G401 (cell line): ENCODE measurements at regions not wholly inside any gene's neighbourhood (a gene's known extent, or its start where the extent isn't known, plus 50 kb on each side); places are given as distances from the start of the nearest gene placed in this dataset.

Experiments
- DNase-seq: peaks from one replicate; pipeline ENCODE4 v3.0.0-alpha.2; 2015; ENCODE audit warnings: low spot score
- in situ Hi-C: cut with HindIII; loops from 2 replicates; pipeline ENCODE4 v1.10.0; 2016; ENCODE audit warnings: low sequenced_read_pairs, mixed read lengths

DNA sequence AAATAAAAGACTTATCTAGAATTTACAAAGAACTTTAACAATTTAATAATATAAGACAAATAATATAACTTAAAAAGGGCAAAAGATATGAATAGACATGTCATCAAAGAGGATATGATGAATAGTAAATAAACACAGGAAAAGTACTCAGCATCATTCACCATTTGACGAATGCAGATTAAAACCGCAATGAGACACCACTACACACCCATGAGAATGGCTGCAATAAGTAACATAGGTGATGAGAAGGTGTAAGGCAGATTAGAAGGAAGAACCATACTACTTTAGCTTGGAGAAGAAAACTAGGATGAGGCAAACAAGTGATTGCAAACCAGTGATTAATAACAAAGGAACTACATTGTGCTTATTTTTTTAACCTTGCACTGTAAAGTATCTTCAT lies 152.0 kb downstream of the CYRIA start:
- in situ Hi-C loops: no loop called here
- DNase-seq: no peak

DNA sequence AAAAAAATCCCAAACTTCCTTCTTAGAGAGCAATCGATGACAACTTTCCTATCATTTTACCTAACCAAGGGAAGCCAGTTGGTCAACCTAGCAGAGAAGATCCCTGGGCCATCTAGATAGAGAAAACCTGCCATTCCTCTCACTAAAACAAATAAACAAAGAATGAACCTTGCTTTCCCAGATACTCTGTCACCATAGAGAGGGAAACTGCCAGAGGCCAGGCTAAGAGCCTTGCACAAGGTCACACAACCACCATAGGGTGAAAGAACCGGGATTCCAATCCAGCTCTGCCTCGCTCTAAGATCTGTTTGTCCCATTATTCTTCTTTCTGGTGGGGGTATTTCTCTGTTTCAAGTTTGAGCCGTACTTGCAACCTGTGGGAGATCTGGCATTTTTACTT lies 154.6 kb downstream of the CYRIA start:
- no peak for DNase-seq
- in situ Hi-C loops: no loop called here

DNA sequence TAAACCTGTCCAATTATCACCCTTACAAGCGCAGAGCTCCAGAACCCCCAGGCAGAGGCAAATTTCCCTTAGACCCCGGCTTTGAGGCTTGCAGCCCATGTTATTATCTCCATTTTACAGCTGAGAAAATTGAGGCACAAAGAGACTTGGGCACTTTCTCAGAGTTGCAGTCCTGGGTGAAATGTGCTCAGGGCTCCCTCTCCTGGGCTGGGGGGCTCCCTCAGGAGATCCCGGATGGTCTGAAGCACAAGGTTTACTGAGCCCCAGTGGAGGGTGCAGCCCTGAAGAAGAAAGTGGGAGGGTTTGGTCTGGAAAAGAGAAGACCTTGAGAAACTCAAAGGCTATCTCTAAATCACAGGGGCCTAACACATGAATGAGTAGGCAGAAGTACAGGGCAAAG lies 156.6 kb downstream of the CYRIA start:
- in situ Hi-C loops: no loop called here
- no peak for DNase-seq

DNA sequence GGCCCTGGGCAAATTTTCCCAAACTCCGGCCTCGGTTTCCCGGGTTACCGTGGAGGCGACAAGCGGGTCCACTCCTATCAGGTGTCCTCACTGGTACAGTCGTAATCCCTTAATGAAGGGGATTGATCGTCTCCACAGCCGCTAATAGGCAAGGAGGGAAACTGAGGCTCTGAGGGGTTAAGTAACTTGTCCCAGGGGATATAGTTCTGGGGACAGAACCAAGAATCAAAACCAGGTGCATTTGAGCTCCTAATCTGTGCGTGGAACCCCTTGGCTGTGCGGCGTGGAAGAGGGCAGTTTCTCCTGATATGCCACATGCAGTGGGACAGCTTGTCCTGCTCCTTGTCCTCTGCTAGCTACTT lies 157.2 kb downstream of the CYRIA start:
- DNase-seq: no peak
- in situ Hi-C loops: no loop called here

DNA sequence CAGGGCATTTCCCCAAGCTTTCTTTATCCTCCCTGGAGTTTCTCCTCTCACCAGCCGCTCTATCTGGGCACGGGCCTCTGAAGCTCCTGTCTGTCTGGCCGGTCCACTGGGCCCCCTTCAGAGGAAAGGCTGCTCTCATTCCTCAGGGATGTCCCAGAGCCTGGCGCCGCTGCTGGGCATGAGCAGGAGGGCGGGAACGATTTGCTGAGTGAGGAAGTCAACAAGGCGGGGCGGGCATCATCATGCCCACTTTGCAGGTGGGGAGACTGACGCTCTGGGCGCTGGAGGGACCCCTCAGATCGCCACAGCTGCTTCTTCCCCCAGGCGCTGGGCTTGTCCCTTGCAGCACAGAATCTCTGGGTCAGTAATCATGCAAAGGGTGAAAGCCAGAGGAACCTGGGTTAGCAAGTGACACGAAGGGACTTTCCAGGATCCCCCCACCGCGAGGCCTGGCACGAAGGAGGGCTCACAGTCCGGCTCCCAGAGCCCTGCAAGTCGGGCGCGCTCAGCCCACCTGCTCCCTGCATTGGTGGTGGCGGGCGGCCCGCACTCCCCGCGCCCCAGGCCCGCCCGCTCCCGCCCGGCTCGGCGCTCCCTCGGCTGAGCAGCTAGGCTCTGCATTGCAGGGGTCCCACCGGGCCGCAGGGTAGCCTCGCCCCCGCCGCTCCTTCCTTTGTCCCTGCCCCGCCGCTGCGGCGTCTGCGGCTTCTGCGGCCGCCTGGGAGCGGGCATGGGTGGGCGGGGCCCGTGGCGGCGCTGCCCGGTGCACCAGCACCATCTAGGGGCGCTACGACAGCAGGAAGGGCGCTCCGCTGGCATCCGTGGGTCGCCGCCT lies 157.8 kb downstream of the CYRIA start:
- in situ Hi-C loops: no loop called here
- DNase-seq: peak; percentile 26

DNA sequence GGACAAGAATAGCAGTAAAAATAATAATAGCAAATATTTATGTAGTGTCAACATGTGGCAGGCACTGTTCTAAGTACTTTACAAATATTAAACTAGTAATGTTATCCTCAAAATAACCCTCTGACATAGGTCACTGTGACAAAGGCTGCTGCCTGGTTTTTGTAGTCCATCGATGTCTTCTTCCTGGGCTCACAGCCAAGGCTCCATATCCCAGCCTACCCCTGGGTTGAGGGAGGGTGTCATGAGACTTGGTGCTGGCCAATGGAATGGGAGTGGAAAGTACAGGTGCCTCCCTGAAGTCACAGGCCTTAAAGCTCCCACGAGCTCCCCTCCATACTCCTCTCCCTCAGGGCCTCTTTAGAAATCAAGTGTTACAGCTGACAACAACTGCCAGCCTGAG lies 159.3 kb downstream of the CYRIA start:
- in situ Hi-C loops: no loop called here
- DNase-seq: no peak

DNA sequence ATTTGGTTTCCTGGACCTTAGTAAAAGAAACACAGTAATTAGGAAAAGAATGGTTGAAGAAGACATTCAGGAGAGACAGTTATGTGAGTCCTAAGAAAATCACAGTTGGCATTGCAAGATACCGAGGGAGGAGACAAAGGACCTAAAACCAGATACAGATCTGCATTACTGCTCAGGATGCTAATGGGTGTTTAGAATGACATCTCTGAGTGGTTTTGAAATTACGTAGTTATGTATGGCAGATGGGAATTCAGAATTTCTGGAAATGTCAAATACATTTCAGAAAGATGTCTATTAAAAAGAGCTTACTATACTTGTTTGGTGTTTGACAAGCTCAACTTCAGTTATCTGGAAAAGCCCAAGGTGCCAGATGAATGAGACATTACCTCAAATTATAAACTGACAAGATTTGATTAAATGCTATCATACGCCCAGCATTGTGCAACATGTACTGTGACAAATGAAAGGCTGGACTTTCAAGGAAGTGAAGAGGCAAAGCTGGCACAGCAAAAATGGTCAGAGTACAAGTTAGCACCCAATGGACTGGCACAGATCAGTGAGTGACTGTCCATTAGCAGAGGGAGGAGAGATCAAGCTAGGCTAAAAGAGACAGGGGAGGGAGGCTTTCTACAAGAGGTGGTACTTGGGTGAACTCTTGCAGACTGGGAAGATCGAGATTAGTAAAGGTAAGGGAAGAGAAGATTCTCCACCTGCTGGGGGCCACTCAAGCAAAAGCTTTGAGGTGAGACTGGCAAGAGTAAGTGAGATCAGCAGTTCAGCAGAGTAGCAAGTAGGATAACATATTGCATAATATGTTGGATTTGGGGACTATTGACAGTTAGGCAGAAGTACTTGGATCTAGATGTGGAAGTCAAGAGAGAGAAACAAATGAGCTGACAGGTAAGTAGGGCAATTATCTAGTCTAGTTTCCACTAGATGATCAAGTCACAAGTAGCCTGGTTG lies 168.9 kb downstream of the CYRIA start:
- in situ Hi-C loops: no loop called here
- no peak for DNase-seq

DNA sequence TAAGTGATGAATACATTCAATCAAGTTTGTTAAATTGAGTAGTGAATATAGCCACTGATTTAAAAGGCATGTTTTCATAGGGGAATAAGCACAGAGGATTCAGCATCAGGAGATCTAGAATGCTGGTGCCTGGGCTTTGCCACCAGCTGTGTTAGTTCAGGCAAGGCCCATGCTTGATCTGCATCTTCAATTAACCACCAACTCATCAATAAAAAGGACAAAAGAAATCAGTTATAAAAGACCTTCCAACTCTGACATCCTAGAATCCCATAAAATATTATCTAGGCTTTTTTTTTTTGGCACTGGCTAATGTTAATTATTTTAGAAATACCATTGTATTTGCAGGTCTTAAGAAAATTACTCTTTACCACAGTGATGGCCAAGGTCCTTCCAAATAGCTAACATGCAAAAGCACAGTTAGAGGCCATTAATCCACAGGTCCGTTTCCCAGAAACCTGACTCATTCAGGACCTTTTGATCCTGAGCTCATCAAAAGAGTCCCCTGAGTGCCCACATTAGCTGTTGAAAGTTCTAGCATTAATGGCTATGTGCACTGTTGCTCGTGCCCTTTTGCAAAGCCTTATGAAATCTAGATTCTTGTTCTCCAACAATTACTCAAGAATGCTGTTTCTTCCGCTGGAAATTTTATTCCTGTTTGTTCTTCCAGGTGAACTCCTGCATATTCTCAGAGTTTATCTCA lies 170.0 kb downstream of the CYRIA start:
- DNase-seq: no peak
- in situ Hi-C loops: no loop called here

DNA sequence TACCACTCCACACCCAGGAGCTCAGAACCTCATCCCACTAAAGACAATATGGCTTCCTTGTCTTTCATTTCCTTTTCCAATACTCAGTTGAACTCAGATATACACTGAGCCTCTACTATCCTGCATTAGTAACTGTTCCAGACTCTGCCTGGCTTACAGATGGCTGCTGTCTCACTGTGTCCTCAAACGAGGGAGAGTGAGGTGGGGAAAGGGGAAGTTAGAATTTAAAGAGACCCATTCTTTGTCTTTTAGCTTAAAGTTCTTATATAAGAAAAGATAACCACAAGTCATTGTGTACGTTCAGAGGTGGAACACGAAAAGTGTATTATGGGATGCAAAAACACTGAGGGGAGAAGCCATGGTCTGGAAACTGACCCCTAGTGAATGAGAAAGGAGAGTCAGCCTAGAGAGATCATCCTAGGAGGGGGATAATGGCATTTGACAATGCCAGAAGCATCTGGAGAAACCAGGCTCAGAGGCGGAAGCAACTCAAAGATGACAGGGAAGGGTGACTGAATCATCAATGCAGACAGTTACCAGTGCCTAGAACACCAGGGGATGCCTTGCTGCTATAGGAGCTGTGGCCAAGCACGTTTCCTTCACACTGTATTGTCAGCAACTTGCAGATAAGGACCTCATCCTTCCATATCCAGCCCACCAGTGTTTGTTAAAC lies 170.7 kb downstream of the CYRIA start:
- DNase-seq: no peak
- in situ Hi-C loops: no loop called here

DNA sequence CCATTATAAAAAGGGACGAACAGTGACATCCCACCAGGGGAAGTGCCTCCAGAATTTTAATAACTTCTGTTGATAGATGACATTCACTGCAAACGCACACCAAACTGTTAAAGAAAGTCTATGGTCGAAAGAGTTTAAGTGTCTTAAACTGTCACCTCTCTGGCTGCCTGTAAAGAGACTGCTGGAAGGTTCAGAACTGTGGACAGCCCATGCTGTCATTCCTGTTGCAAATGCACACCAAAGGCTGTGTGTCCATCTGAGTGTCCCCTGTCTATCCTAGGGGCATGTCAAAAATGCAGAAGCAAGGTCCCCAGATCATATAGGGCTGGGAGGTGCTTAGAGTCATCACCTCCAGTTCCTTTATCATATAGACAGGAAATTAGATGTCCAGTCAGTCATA lies 171.8 kb downstream of the CYRIA start:
- in situ Hi-C loops: no loop called here

DNA sequence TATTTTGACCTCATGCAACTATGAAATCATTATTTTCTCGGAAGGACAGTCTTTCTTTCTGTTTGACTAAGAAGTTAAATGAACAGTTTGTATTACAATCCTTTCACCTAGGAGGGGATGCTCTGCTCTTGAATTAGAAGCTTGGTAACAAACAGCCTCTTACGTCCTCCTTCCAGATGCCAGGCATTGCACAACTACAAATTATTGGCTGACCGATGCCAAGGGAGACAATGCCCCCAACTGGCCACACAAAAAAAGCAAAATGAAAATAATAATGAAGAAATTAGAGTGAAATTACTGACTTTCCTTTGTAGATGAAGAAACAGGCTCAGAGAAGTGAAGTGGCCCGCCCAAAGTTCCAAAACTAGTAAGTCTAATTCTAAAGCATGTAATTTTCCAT lies 177.9 kb downstream of the CYRIA start:
- DNase-seq: peak; percentile 11
- in situ Hi-C loops: no loop called here

More for the DNA sequence above, 171.8 kb downstream of the CYRIA start:
- no peak for DNase-seq

DNA sequence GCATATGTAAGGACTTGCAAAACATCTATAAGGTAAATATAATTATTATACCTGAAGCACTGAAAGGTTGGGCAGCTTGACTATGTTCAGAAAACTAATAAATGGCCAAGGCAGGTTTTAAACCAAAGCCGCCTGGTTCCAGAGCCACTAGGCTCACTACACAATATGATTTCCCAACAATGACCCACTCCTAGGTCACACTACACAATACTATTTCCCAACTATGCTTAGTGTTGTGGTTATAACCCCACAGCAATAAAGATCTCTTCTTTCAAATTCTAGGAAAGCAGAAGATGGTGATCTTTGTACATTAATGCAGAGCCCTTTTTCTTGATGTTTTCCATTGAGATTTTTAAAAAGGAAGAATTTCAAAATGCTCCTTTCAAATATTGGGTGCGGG lies 180.4 kb downstream of the CYRIA start:
- in situ Hi-C loops: no loop called here
- no peak for DNase-seq

DNA sequence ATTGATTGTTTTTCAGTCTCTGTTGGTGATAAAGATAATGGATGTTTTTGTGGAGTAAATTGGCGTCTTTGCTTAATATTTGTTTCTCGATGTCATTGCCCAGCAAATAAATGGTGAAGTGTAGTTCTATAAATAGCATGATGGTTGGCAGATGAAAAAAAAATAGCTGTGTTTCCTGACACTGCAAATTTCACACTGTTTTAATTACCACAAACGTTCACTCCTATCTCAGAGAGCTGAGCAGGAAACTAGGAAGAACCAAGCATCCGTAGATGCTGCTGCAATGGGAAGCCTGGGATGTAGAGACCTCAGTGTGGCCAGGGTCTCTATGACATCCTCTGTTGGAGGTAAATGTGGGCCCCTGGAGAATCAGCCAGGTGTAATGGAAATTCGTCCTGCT lies 183.2 kb downstream of the CYRIA start:
- in situ Hi-C loops: no loop called here
- DNase-seq: no peak

DNA sequence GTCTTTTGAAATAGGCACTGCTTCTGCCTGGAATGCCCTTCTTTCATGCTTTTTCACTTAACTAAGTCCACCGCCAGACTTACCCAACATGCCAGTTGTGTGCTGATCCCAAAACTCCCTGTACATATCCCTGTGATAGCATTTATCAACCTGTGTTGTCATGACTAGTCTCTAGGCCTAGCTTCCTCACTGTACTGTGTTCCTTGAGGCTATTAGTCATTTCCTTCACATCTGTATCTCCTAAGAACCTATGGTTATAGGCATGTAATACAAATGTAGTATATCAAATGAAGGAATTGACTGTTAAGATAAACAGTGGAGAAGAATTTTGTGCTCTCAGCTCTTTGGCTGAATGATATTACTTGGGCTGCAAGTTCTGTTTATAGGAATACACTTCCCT lies 184.3 kb downstream of the CYRIA start:
- in situ Hi-C loops: no loop called here
- no peak for DNase-seq

DNA sequence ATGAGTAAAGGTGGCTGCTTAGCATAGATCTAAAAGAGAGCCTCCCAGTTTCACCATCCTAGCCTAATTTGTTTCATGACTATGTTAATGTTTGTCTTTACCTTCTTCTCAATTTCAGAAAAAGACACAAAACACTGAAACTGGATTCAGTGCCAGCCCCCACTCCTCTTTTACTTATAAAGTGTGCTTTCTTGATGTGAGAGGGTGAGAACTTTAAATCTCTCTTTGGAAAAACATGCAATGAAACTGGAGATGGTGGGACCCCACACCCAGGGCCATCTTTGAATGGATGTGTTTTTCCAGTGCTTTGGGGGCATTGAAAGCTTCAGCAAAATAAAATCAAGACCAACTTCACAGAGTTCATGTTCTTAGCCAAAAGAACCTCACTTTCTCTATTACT lies 185.9 kb downstream of the CYRIA start:
- in situ Hi-C loops: no loop called here
- no peak for DNase-seq

DNA sequence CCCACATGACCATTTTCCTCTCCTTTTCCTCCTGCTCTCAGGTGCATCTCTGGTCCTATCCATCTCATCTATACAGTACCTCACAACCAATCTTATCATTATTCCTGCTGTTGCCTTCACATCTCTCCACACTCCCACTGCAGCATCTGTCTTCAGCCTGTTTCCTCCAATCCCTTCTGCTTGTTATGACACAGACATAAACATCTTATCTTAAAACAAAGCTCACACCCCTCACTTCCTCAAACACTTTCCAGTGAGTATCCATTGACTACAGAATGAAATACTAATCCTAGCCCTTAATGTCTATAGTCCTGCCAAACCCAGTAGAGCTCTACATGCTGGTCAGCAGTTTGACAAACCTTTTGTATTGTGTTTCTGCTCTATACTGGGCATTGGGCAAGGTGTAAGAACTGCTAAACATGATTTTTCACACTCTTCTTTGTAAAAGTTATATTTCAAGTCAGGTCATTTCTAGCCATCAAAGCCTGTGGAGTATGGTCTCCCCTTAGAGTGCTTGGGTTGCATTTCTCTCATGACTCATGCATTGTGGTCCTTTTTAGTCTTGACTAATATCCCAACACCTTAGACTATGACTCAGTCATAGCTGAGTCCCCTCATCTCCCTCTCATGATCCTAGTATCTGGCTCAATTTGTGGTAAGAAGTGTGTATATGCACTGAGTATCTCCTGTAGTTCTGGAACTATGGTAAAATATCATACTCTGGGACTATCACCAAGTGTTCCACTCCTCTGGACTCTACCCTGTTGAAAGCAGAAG lies 187.0 kb downstream of the CYRIA start:
- no peak for DNase-seq
- in situ Hi-C loops: no loop called here

DNA sequence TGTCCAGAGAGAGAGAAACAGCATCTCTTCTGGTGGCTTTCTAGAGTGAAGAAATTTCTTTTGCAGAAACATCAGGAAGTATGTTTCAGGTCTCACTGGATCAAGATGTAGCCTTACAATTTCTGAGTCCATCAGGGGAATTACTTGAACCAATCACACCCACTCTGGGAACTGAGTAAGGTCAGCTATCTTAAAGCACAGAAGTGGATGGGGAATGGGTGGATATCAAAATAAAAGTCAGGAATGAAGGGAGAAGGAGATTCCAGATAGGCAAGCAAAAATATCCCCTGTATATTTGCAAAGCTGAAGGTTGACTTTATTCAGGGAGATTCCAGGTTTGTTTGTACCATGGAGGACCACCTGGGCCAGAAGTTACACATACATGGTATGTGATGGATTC lies 188.0 kb downstream of the CYRIA start:
- DNase-seq: no peak
- in situ Hi-C loops: no loop called here

DNA sequence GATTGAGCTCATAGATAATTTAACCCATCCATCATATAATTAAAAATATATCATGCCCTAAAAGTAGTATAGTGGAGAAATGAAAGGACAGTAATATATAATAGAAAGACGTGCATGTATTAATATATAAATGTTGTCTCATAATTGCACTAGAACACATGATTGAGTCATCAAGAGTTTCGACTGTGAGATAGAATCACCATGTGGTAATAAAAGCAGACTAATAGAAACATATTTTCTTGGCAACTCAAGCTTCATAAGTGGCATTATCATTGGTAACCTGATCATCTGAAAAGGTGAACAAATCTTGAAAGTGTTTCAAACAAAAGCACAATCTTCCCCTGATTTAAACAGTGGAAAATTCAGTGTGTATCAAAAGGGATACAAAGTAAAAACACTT lies 188.8 kb downstream of the CYRIA start:
- in situ Hi-C loops: no loop called here

More for the DNA sequence above, 188.8 kb downstream of the CYRIA start:
- no peak for DNase-seq
